Astrocyte of the spinal cord (primary cell): ENCODE measurements at regions not wholly inside any gene's neighbourhood (a gene's known extent, or its start where the extent isn't known, plus 50 kb on each side); places are given as distances from the start of the nearest gene placed in this dataset.
"Not testable (repeated sequence)": the region's sequence is repeated elsewhere in the genome, so short reads cannot be mapped to it uniquely, and the experiment has no call there.

Source experiments
- DNase-seq: peaks from one replicate; pipeline ENCODE4 v3.0.0; 2011; ENCODE audit warnings: low read depth, low spot score
- H3K4me3 ChIP-seq: 2 replicates; pipeline ENCODE4 v1.5.1; 2011; ENCODE audit warnings: low read depth, mild to moderate bottlenecking, low read length, moderate library complexity
- CTCF ChIP-seq: IDR thresholded peaks from 2 replicates; pipeline ENCODE4 v1.5.1; 2012; ENCODE audit warnings: low read depth, mild to moderate bottlenecking, low read length, inconsistent platforms
- in situ Hi-C: cut with HindIII; loops from 2 replicates; pipeline ENCODE4 v1.10.0; 2017; ENCODE audit warnings: low sequenced_read_pairs

GRCh38 chr1:186762653-186763052, 66.1 kb upstream of the PLA2G4A start:
- in situ Hi-C loops = no loop called here
- DNase-seq = no peak
- no peak for TF ChIP-seq CTCF
- no peak overlapping the region for H3K4me3 ChIP-seq

- DNase-seq = no peak
- TF ChIP-seq CTCF = no peak
- H3K4me3 ChIP-seq = no peak overlapping the region
- in situ Hi-C loops = no loop called here
Measured at GRCh38 chr1:186761358-186761757, 67.4 kb upstream of the PLA2G4A start.

GRCh38 chr1:186760446-186760845, 68.3 kb upstream of the PLA2G4A start:
- no peak overlapping the region for H3K4me3 ChIP-seq
- DNase-seq = no peak
- in situ Hi-C loops = no loop called here
- no peak for TF ChIP-seq CTCF

- DNase-seq, in situ Hi-C loops, H3K4me3 ChIP-seq: not testable (repeated sequence)
Measured at GRCh38 chr1:186758896-186759606, 69.7 kb upstream of the PLA2G4A start.

GRCh38 chr1:186757851-186758250, 70.9 kb upstream of the PLA2G4A start:
- no peak for DNase-seq
- TF ChIP-seq CTCF = no peak
- H3K4me3 ChIP-seq = no peak overlapping the region
- in situ Hi-C loops = no loop called here

- H3K4me3 ChIP-seq = no peak overlapping the region
- in situ Hi-C loops = no loop called here
- TF ChIP-seq CTCF = no peak
- no peak for DNase-seq
Measured at GRCh38 chr1:186754542-186755145, 74.1 kb upstream of the PLA2G4A start.

GRCh38 chr1:186753241-186753640, 73.0 kb upstream of the PTGS2 start:
- H3K4me3 ChIP-seq = no peak overlapping the region
- in situ Hi-C loops = no loop called here
- no peak for DNase-seq
- TF ChIP-seq CTCF = no peak
